ENCODE measurements at regions not wholly inside any gene's neighbourhood (a gene's known extent, or its start where the extent isn't known, plus 50 kb on each side); places are given as distances from the start of the nearest gene placed in this dataset.

- H3K9me3 ChIP-seq: no peaks in the 10 kb centered on the region
- no peak for TF ChIP-seq POLR2A (IDR thresholded peaks at IDR 0.05)
- TF ChIP-seq, protein P1, sequence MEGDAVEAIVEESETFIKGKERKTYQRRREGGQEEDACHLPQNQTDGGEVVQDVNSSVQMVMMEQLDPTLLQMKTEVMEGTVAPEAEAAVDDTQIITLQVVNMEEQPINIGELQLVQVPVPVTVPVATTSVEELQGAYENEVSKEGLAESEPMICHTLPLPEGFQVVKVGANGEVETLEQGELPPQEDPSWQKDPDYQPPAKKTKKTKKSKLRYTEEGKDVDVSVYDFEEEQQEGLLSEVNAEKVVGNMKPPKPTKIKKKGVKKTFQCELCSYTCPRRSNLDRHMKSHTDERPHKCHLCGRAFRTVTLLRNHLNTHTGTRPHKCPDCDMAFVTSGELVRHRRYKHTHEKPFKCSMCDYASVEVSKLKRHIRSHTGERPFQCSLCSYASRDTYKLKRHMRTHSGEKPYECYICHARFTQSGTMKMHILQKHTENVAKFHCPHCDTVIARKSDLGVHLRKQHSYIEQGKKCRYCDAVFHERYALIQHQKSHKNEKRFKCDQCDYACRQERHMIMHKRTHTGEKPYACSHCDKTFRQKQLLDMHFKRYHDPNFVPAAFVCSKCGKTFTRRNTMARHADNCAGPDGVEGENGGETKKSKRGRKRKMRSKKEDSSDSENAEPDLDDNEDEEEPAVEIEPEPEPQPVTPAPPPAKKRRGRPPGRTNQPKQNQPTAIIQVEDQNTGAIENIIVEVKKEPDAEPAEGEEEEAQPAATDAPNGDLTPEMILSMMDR (IDR thresholded peaks at IDR 0.05 in 4 of 5, conservative IDR thresholded peaks at IDR 0.05 in 1 of 5): no peak
- H3K36me3 ChIP-seq: no peaks in the 10 kb centered on the region
- ATAC-seq (no peak), DNase-seq (no peak)
- intact Hi-C loops (cut with DNase I; ENCODE audit: low total_unique reads) (no loop called here), in situ Hi-C loops (cut with MboI; ENCODE audit: low sequenced_read_pairs in 4 of 4) (no loop called here)
- H3K4me3 ChIP-seq: no peak overlapping the region
- no peak overlapping the region for H3K27ac ChIP-seq
- H3K4me1 ChIP-seq: no peaks in the 10 kb centered on the region
- no peaks in the 10 kb centered on the region for H3K27me3 ChIP-seq
Measured at GRCh38 chr12:125676366-125676765, 611.1 kb downstream of the AACS start.

DNA sequence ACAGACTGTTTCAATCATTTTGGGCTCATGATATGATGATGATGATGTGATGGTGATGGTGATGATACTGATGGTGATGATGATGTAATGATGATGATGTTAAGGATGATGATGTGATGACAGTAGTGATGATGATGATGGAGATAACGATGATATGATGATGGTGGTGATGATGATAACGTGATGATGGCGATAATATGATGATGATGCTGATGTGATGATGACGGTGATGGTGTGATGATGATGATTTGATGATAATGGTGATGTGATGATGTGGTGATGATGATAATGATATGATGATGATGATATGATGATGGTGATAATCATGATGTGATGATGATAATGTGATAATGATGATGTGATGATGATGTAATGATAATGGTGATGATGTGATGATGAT, 612.6 kb downstream of the AACS start:
- Histone ChIP-seq H3K27me3 (no peaks in the 10 kb centered on the region), H3K4me1 (no peaks in the 10 kb centered on the region), H3K9me3 (no peaks in the 10 kb centered on the region), H3K4me3 (no peak overlapping the region), H3K27ac (no peak overlapping the region), H3K36me3 (no peaks in the 10 kb centered on the region)
- intact Hi-C loops (cut with DNase I; ENCODE audit: low total_unique reads): no loop called here
- TF ChIP-seq POLR2A (IDR thresholded peaks at IDR 0.05): no peak
- TF ChIP-seq, protein P1 (IDR thresholded peaks at IDR 0.05 in 4 of 5, conservative IDR thresholded peaks at IDR 0.05 in 1 of 5): no peak
- ATAC-seq (no peak), DNase-seq (no peak)
- in situ Hi-C loops (cut with MboI; ENCODE audit: low sequenced_read_pairs in 4 of 4): no loop called here

DNA sequence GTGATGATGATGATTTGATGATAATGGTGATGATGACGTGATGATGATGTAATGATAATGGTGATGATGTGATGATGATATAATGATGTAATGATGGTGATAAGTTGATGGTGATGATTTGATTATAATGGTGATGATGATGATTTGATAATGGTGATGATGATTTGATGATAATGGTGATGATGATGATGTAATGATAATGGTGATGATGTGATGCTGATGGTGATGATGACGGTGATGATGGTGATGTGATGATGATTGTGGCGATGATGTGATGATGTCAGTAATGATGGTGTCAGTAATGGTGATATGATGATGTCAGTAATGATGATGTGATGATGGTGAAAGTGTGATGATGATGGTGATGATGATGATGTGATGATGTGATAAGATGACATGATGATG, 613.4 kb downstream of the AACS start:
- H3K36me3 ChIP-seq: no peaks in the 10 kb centered on the region
- ATAC-seq: no peak
- no peaks in the 10 kb centered on the region for H3K9me3 ChIP-seq
- H3K4me1 ChIP-seq: no peaks in the 10 kb centered on the region
- DNase-seq: no peak
- in situ Hi-C loops (cut with MboI; ENCODE audit: low sequenced_read_pairs in 4 of 4): no loop called here
- no peak overlapping the region for H3K4me3 ChIP-seq
- no peak for TF ChIP-seq POLR2A (IDR thresholded peaks at IDR 0.05)
- TF ChIP-seq, protein P1 (IDR thresholded peaks at IDR 0.05 in 4 of 5, conservative IDR thresholded peaks at IDR 0.05 in 1 of 5): no peak
- intact Hi-C loops (cut with DNase I; ENCODE audit: low total_unique reads): no loop called here
- H3K27me3 ChIP-seq: no peaks in the 10 kb centered on the region
- no peak overlapping the region for H3K27ac ChIP-seq

DNA sequence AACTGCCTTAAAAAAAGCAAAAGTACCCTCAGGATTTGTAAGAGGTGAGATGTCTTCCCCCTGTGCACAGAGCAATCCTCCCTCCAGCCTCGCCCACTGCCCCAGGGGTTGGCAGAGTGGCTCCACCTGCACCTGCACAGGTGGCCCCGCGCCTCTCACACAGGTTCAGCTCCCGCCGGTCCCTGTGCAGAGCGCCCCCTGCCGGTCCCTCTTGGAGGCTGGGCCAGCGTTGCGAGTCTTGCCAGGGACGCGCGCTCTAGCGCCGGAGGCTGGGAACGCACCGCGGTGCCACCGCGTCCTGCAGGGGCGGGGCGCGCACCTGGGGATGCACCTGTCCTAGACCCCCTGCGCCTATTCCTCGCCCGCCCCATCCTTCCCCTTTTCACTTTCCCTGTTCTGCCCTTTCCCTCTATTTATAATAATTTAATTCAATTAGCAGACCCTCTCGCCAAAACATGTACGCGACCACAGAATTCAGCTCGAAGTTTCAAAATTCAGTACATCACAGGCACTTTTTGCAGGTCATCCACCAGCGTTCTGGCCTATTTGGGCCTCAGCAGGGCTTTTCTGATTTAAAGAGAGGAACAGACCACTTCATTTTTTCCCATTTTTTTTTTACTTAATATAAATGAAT, 618.6 kb downstream of the AACS start:
- TF ChIP-seq, protein P1 (IDR thresholded peaks at IDR 0.05 in 4 of 5, conservative IDR thresholded peaks at IDR 0.05 in 1 of 5): no peak
- no peak for TF ChIP-seq POLR2A (IDR thresholded peaks at IDR 0.05)
- H3K27me3 ChIP-seq: no peaks in the 10 kb centered on the region
- H3K9me3 ChIP-seq: no peaks in the 10 kb centered on the region
- ATAC-seq (no peak), DNase-seq (no peak)
- intact Hi-C loops (cut with DNase I; ENCODE audit: low total_unique reads) (no loop called here), in situ Hi-C loops (cut with MboI; ENCODE audit: low sequenced_read_pairs in 4 of 4) (no loop called here)
- no peaks in the 10 kb centered on the region for H3K4me1 ChIP-seq
- H3K4me3 ChIP-seq: no peak overlapping the region
- no peak overlapping the region for H3K27ac ChIP-seq
- no peaks in the 10 kb centered on the region for H3K36me3 ChIP-seq

Measured in gastrocnemius medialis (tissue), 4 donors.